T-helper 17 cell (primary cell): ENCODE measurements at regions not wholly inside any gene's neighbourhood (a gene's known extent, or its start where the extent isn't known, plus 50 kb on each side); places are given as distances from the start of the nearest gene placed in this dataset.
"Not testable (repeated sequence)": the region's sequence is repeated elsewhere in the genome, so short reads cannot be mapped to it uniquely, and the experiment has no call there.

Experiments
- ATAC-seq: fragments of 150-1000 bp; cut with Tn5 transposase; 2 replicates; pipeline ENCODE4 v1.10.0; 2021; ENCODE audit warnings: mild to moderate bottlenecking, moderate library complexity
- DNase-seq, 3 donors: peaks; one replicate each; pipeline versions ENCODE4 v3.0.0 to v3.0.0-alpha.2; 2020 to 2021
- H3K9me3 ChIP-seq: one replicate; pipeline ENCODE4 v1.7.0; 2013; ENCODE audit warnings: low read length, mild to moderate bottlenecking; ENCODE audit not compliant: control insufficient read depth, poor library complexity, severe bottlenecking
- H3K27ac Mint-ChIP-seq: one replicate; pipeline ENCODE4 v1.8.0; 2022; ENCODE audit warnings: mild to moderate bottlenecking, moderate library complexity, mixed read lengths
- H3K27me3 Mint-ChIP-seq: one replicate; pipeline ENCODE4 v1.8.0; 2022; ENCODE audit warnings: mixed read lengths
- H3K36me3 Mint-ChIP-seq: one replicate; pipeline ENCODE4 v1.8.0; 2022; ENCODE audit warnings: low read depth, mixed read lengths
- H3K4me1 Mint-ChIP-seq: one replicate; pipeline ENCODE4 v1.8.0; 2022; ENCODE audit warnings: mild to moderate bottlenecking, mixed read lengths
- H3K4me3 Mint-ChIP-seq: one replicate; pipeline ENCODE4 v1.8.0; 2022; ENCODE audit warnings: mild to moderate bottlenecking, moderate library complexity, mixed read lengths

GRCh38 chr16:80273635-80274538 is 266.9 kb upstream of the DYNLRB2 start:
- ATAC-seq = no peak
- H3K27me3 Mint-ChIP-seq = peaks cover 29% of the 10 kb centered on the region
- H3K36me3 Mint-ChIP-seq = no peaks in the 10 kb centered on the region
- H3K27ac Mint-ChIP-seq = no peak overlapping the region
- peaks cover 2% of the 10 kb centered on the region for H3K4me1 Mint-ChIP-seq
- no peak for DNase-seq
- H3K9me3 ChIP-seq = no peaks in the 10 kb centered on the region
- H3K4me3 Mint-ChIP-seq = no peak overlapping the region

- no peaks in the 10 kb centered on the region for H3K4me1 Mint-ChIP-seq
- H3K27ac Mint-ChIP-seq = no peak overlapping the region
- no peak overlapping the region for H3K4me3 Mint-ChIP-seq
- no peaks in the 10 kb centered on the region for H3K36me3 Mint-ChIP-seq
- no peak for ATAC-seq
- H3K9me3 ChIP-seq = no peaks in the 10 kb centered on the region
- H3K27me3 Mint-ChIP-seq = peaks cover 37% of the 10 kb centered on the region
- DNase-seq = no peak
Observed at GRCh38 chr16:80265624-80266306, 275.0 kb upstream of the DYNLRB2 start.

GRCh38 chr16:80263848-80264694 is 276.7 kb upstream of the DYNLRB2 start:
- H3K4me3 Mint-ChIP-seq = no peak overlapping the region
- H3K9me3 ChIP-seq = no peaks in the 10 kb centered on the region

GRCh38 chr16:80263181-80263823 is 277.5 kb upstream of the DYNLRB2 start:
- no peak for DNase-seq
- H3K27me3 Mint-ChIP-seq = peaks cover 43% of the 10 kb centered on the region
- no peaks in the 10 kb centered on the region for H3K4me1 Mint-ChIP-seq
- ATAC-seq = no peak
- H3K27ac Mint-ChIP-seq = no peak overlapping the region
- H3K9me3 ChIP-seq = no peaks in the 10 kb centered on the region
- H3K4me3 Mint-ChIP-seq = no peak overlapping the region
- H3K36me3 Mint-ChIP-seq = no peaks in the 10 kb centered on the region

More at GRCh38 chr16:80263848-80264694, 276.7 kb upstream of the DYNLRB2 start:
- Mint-ChIP-seq H3K36me3 (no peaks in the 10 kb centered on the region), H3K27me3 (peaks cover 48% of the 10 kb centered on the region), H3K27ac (no peak overlapping the region), H3K4me1 (no peaks in the 10 kb centered on the region)
- DNase-seq (no peak), ATAC-seq (no peak)

- Mint-ChIP-seq H3K27me3 (peaks cover 31% of the 10 kb centered on the region), H3K27ac (no peak overlapping the region), H3K36me3 (no peaks in the 10 kb centered on the region), H3K4me1 (no peaks in the 10 kb centered on the region), H3K4me3 (no peak overlapping the region)
- DNase-seq (no peak), ATAC-seq (no peak)
- H3K9me3 ChIP-seq = no peaks in the 10 kb centered on the region
Observed at GRCh38 chr16:80260906-80261311, 279.9 kb upstream of the DYNLRB2 start.

GRCh38 chr16:80259290-80259805 is 281.4 kb upstream of the DYNLRB2 start:
- ATAC-seq (no peak), DNase-seq (no peak)
- H3K9me3 ChIP-seq = no peaks in the 10 kb centered on the region
- Mint-ChIP-seq H3K4me1 (no peaks in the 10 kb centered on the region), H3K4me3 (no peak overlapping the region), H3K36me3 (no peaks in the 10 kb centered on the region), H3K27me3 (peaks cover 19% of the 10 kb centered on the region), H3K27ac (no peak overlapping the region)

GRCh38 chr16:80258407-80258806 is 282.4 kb upstream of the DYNLRB2 start:
- H3K9me3 ChIP-seq = no peaks in the 10 kb centered on the region
- Mint-ChIP-seq H3K27ac (no peak overlapping the region), H3K4me3 (no peak overlapping the region), H3K4me1 (no peaks in the 10 kb centered on the region), H3K36me3 (no peaks in the 10 kb centered on the region), H3K27me3 (peaks cover 23% of the 10 kb centered on the region)
- ATAC-seq (no peak), DNase-seq (no peak)

GRCh38 chr16:80254970-80255369 is 285.8 kb upstream of the DYNLRB2 start:
- peaks cover 22% of the 10 kb centered on the region for H3K27me3 Mint-ChIP-seq
- no peak overlapping the region for H3K27ac Mint-ChIP-seq
- ATAC-seq (no peak), DNase-seq (no peak)
- H3K4me3 Mint-ChIP-seq = no peak overlapping the region
- H3K36me3 Mint-ChIP-seq = no peaks in the 10 kb centered on the region
- no peaks in the 10 kb centered on the region for H3K4me1 Mint-ChIP-seq
- H3K9me3 ChIP-seq = no peaks in the 10 kb centered on the region

- Mint-ChIP-seq H3K27ac (no peak overlapping the region), H3K27me3 (peaks cover 16% of the 10 kb centered on the region), H3K36me3 (no peaks in the 10 kb centered on the region), H3K4me3 (no peak overlapping the region), H3K4me1 (no peaks in the 10 kb centered on the region)
- no peak for ATAC-seq
- H3K9me3 ChIP-seq = no peaks in the 10 kb centered on the region
- DNase-seq = no peak
Observed at GRCh38 chr16:80253741-80254140, 287.1 kb upstream of the DYNLRB2 start.

GRCh38 chr16:80250381-80250780 is 290.4 kb upstream of the DYNLRB2 start:
- no peak for ATAC-seq
- no peak for DNase-seq
- no peak overlapping the region for H3K27ac Mint-ChIP-seq
- H3K4me1 Mint-ChIP-seq = no peaks in the 10 kb centered on the region
- H3K4me3 Mint-ChIP-seq = no peak overlapping the region
- H3K27me3 Mint-ChIP-seq = peaks cover 16% of the 10 kb centered on the region
- no peaks in the 10 kb centered on the region for H3K9me3 ChIP-seq
- no peaks in the 10 kb centered on the region for H3K36me3 Mint-ChIP-seq

- H3K27ac Mint-ChIP-seq, H3K4me1 Mint-ChIP-seq, ATAC-seq, DNase-seq, H3K27me3 Mint-ChIP-seq, H3K4me3 Mint-ChIP-seq, H3K36me3 Mint-ChIP-seq, H3K9me3 ChIP-seq: not testable (repeated sequence)
Observed at GRCh38 chr16:80243303-80243702, 297.5 kb upstream of the DYNLRB2 start.

- H3K27me3 Mint-ChIP-seq, H3K36me3 Mint-ChIP-seq, H3K9me3 ChIP-seq, H3K4me3 Mint-ChIP-seq, ATAC-seq, DNase-seq, H3K27ac Mint-ChIP-seq, H3K4me1 Mint-ChIP-seq: not testable (repeated sequence)
Observed at GRCh38 chr16:80242279-80242678, 298.5 kb upstream of the DYNLRB2 start.
